Mesenchymal stem cell (in vitro differentiated cells and primary cell): ENCODE measurements at regions not wholly inside any gene's neighbourhood (a gene's known extent, or its start where the extent isn't known, plus 50 kb on each side); places are given as distances from the start of the nearest gene placed in this dataset.

Source experiments
- DNase-seq: peaks from one replicate; pipeline ENCODE4 v3.0.0-alpha.2; 2013
- H2AFZ ChIP-seq: one replicate; pipeline ENCODE4 v1.6.1; 2013; ENCODE audit warnings: low read depth, mild to moderate bottlenecking, control low read depth, inconsistent platforms, low read length, moderate library complexity
- H2AK5ac ChIP-seq: 2 replicates; pipeline ENCODE4 v1.6.1; 2013; ENCODE audit warnings: low read length, moderate library complexity, mild to moderate bottlenecking, inconsistent platforms; ENCODE audit not compliant: severe bottlenecking
- H2BK120ac ChIP-seq: one replicate; pipeline ENCODE4 v1.6.1; 2013; ENCODE audit warnings: low read depth, mild to moderate bottlenecking, inconsistent platforms, low read length, moderate library complexity
- H2BK12ac ChIP-seq, 2 experiments: one replicate each; pipeline ENCODE4 v1.6.1; 2013; ENCODE audit warnings: inconsistent platforms in 2 of 2, low read length in 2 of 2, mild to moderate bottlenecking in 2 of 2, moderate library complexity in 2 of 2, control low read depth in 1 of 2
- H2BK15ac ChIP-seq: one replicate; pipeline ENCODE4 v1.6.1; 2013; ENCODE audit warnings: mild to moderate bottlenecking, low read depth, inconsistent platforms; ENCODE audit not compliant: poor library complexity, severe bottlenecking
- H2BK5ac ChIP-seq: 2 replicates; pipeline ENCODE4 v1.6.1; 2013; ENCODE audit warnings: low read depth, mild to moderate bottlenecking, low read length, control low read depth, inconsistent platforms; ENCODE audit not compliant: poor library complexity, severe bottlenecking
- H3K14ac ChIP-seq, 2 experiments: one replicate each; pipeline ENCODE4 v1.6.1; 2013; ENCODE audit warnings: inconsistent platforms in 2 of 2, low read length in 2 of 2, control low read depth in 1 of 2, mild to moderate bottlenecking in 1 of 2, moderate library complexity in 1 of 2
- H3K18ac ChIP-seq, 2 experiments: one replicate each; pipeline ENCODE4 v1.6.1; 2013; ENCODE audit warnings: inconsistent platforms in 2 of 2, low read length in 2 of 2, control low read depth in 1 of 2, low read depth in 1 of 2, mild to moderate bottlenecking in 1 of 2
- H3K23ac ChIP-seq, 2 experiments: one replicate each; pipeline ENCODE4 v1.6.1; 2013; ENCODE audit warnings: inconsistent platforms in 2 of 2, low read length in 2 of 2, mild to moderate bottlenecking in 2 of 2, moderate library complexity in 2 of 2, control low read depth in 1 of 2
- H3K27ac ChIP-seq: 2 replicates; pipeline ENCODE4 v1.5.1; 2013; ENCODE audit warnings: mild to moderate bottlenecking, moderate library complexity, low read length, control low read depth, inconsistent platforms; ENCODE audit not compliant: poor library complexity, severe bottlenecking
- H3K27me3 ChIP-seq, 2 experiments: 2 replicates each; pipeline versions ENCODE4 v1.6.1 to v1.7.0; 2013; ENCODE audit warnings: low read length in 2 of 2, mild to moderate bottlenecking in 2 of 2, moderate library complexity in 2 of 2, control low read depth in 1 of 2, inconsistent platforms in 1 of 2; ENCODE audit not compliant: control insufficient read depth in 1 of 2, insufficient read depth in 1 of 2
- H3K36me3 ChIP-seq, 2 experiments: 2 replicates each; pipeline versions ENCODE4 v1.6.1 to v1.7.0; 2013; ENCODE audit warnings: low read length in 2 of 2, control low read depth in 1 of 2, inconsistent platforms in 1 of 2, low read depth in 1 of 2, mild to moderate bottlenecking in 1 of 2; ENCODE audit not compliant: insufficient read depth in 2 of 2, control insufficient read depth in 1 of 2
- H3K4ac ChIP-seq, 2 experiments: one replicate each; pipeline ENCODE4 v1.6.1; 2013; ENCODE audit warnings: inconsistent platforms in 2 of 2, low read length in 2 of 2, mild to moderate bottlenecking in 2 of 2, moderate library complexity in 2 of 2, control low read depth in 1 of 2, low read depth in 1 of 2
- H3K4me1 ChIP-seq: 2 replicates; pipeline ENCODE4 v1.6.1; 2013; ENCODE audit warnings: low read depth, low read length, control low read depth; ENCODE audit not compliant: control insufficient read depth, insufficient read depth
- H3K4me2 ChIP-seq: 2 replicates; pipeline ENCODE4 v1.6.1; 2013; ENCODE audit warnings: low read length, mild to moderate bottlenecking, inconsistent platforms; ENCODE audit not compliant: poor library complexity, severe bottlenecking
- H3K4me3 ChIP-seq, 2 experiments: 2 replicates each; pipeline versions ENCODE4 v1.5.1 to v1.7.0; 2013; ENCODE audit warnings: low read length in 2 of 2, mild to moderate bottlenecking in 2 of 2, control low read depth in 1 of 2, low read depth in 1 of 2; ENCODE audit not compliant: insufficient read depth in 1 of 2
- H3K79me1 ChIP-seq: replicated peaks from 2 replicates; pipeline ENCODE4 v1.6.1; 2013; ENCODE audit warnings: mild to moderate bottlenecking, control low read depth, low read length, inconsistent platforms; ENCODE audit not compliant: poor library complexity, severe bottlenecking
- H3K9ac ChIP-seq: 2 replicates; pipeline ENCODE4 v1.7.0; 2013; ENCODE audit warnings: mild to moderate bottlenecking, low read length, moderate library complexity
- H3K9me3 ChIP-seq: 2 replicates; pipeline ENCODE4 v1.7.0; 2013; ENCODE audit warnings: mild to moderate bottlenecking, low read length; ENCODE audit not compliant: control insufficient read depth
- H4K8ac ChIP-seq: one replicate; pipeline ENCODE4 v1.6.1; 2013; ENCODE audit warnings: inconsistent platforms, mild to moderate bottlenecking, low read length, moderate library complexity
- H4K91ac ChIP-seq: one replicate; pipeline ENCODE4 v1.6.1; 2013; ENCODE audit warnings: mild to moderate bottlenecking, low read length, inconsistent platforms
- WGBS: methylation state at CpG from one replicate; pipeline ENCODE4 v1.1.7; 2013; ENCODE audit warnings: mixed read lengths; 5-methylcytosine and 5-hydroxymethylcytosine counted together

- 98% methylated on average over 1 of the region's 1 CpG for WGBS
- Histone ChIP-seq H2BK12ac (no peak overlapping the region), H4K8ac (no peak overlapping the region), H3K79me1 (no peaks in the 10 kb centered on the region), H2BK15ac (no peak overlapping the region), H3K9ac (no peak overlapping the region), H2BK120ac (no peak overlapping the region), H3K4me3 (no peak overlapping the region), H3K4me1 (no peaks in the 10 kb centered on the region), H2AK5ac (peak overlapping the region; percentile 90), H3K27me3 (no peaks in the 10 kb centered on the region), H3K23ac (no peak overlapping the region), H3K18ac (no peak overlapping the region), H4K91ac (no peak overlapping the region), H2BK5ac (no peak overlapping the region), H3K14ac (no peak overlapping the region), H3K4ac (peak overlapping the region in 1 of 2 experiments; percentile 19), H3K27ac (peak overlapping the region; percentile 5), H3K4me2 (no peak overlapping the region), H3K36me3 (no peaks in the 10 kb centered on the region), H3K9me3 (peaks cover 10% of the 10 kb centered on the region), H2AFZ (no peak overlapping the region)
- peak; percentile 7 for DNase-seq
These were observed 192.3 kb upstream of the NT5C1B start for GRCh38 chr2:18781541-18782280.

- Histone ChIP-seq H3K18ac (no peak overlapping the region), H3K4me1 (no peaks in the 10 kb centered on the region), H2AFZ (no peak overlapping the region), H2BK12ac (no peak overlapping the region), H3K4me3 (no peak overlapping the region), H3K9me3 (no peaks in the 10 kb centered on the region), H3K27ac (no peak overlapping the region), H2BK120ac (no peak overlapping the region), H3K9ac (no peak overlapping the region), H3K4ac (no peak overlapping the region), H3K23ac (no peak overlapping the region), H2BK15ac (no peak overlapping the region), H3K27me3 (no peaks in the 10 kb centered on the region), H4K91ac (no peak overlapping the region), H2AK5ac (no peak overlapping the region), H3K4me2 (no peak overlapping the region), H3K36me3 (no peaks in the 10 kb centered on the region), H4K8ac (no peak overlapping the region), H3K79me1 (no peaks in the 10 kb centered on the region), H3K14ac (no peak overlapping the region), H2BK5ac (no peak overlapping the region)
- peak; percentile 18 for DNase-seq
- WGBS, result 13% methylated on average over 2 of the region's 2 CpGs
These were observed 188.0 kb upstream of the NT5C1B start for GRCh38 chr2:18777250-18777812.

DNA sequence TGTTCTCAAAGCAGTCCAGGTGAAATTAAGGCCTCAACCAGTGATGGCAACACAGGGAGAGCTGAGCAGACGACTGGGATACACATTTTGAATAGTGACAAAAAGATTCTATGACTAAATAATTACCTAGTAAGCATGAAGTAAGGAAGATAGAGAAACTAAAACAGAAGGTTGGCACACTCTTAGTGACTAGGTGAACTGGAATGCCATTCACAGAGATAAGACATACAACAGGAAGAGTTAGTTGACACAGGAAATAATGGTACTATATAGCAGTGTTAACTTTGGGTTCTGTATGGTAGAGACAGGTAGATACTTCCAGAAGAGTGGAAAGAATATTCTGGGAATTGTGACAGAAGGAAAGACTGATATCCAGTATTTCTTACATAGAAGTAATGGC is 181.8 kb upstream of the NT5C1B start:
- H3K9ac ChIP-seq, result no peak overlapping the region
- no peak overlapping the region for H2BK15ac ChIP-seq
- no peak for DNase-seq
- no peak overlapping the region for H2BK120ac ChIP-seq
- peaks cover 16% of the 10 kb centered on the region for H3K9me3 ChIP-seq
- no CpG with 5 or more reads among the region's 1 CpG for WGBS
- no peak overlapping the region for H4K8ac ChIP-seq
- H3K4me2 ChIP-seq, result no peak overlapping the region
- no peaks in the 10 kb centered on the region for H3K27me3 ChIP-seq
- H3K27ac ChIP-seq, result no peak overlapping the region
- H2AK5ac ChIP-seq, result no peak overlapping the region
- no peak overlapping the region for H2BK12ac ChIP-seq
- no peak overlapping the region for H3K4me3 ChIP-seq
- H3K4ac ChIP-seq, result no peak overlapping the region
- no peaks in the 10 kb centered on the region for H3K36me3 ChIP-seq
- no peak overlapping the region for H4K91ac ChIP-seq
- H3K18ac ChIP-seq, result no peak overlapping the region
- H2AFZ ChIP-seq, result no peak overlapping the region
- no peaks in the 10 kb centered on the region for H3K79me1 ChIP-seq
- H3K23ac ChIP-seq, result no peak overlapping the region
- no peak overlapping the region for H3K14ac ChIP-seq
- H3K4me1 ChIP-seq, result no peaks in the 10 kb centered on the region
- no peak overlapping the region for H2BK5ac ChIP-seq

GRCh38 chr2:18763338-18763737 is 174.0 kb upstream of the NT5C1B start:
- no peaks in the 10 kb centered on the region for H3K79me1 ChIP-seq
- H2AK5ac ChIP-seq, result no peak overlapping the region
- no peak overlapping the region for H3K4me2 ChIP-seq
- no peak overlapping the region for H3K4me3 ChIP-seq
- 57% methylated on average over 1 of the region's 1 CpG for WGBS
- H3K4me1 ChIP-seq, result no peaks in the 10 kb centered on the region
- H3K27ac ChIP-seq, result no peak overlapping the region
- H2BK12ac ChIP-seq, result no peak overlapping the region
- no peak overlapping the region for H2BK120ac ChIP-seq
- H3K9me3 ChIP-seq, result peaks cover 2% of the 10 kb centered on the region
- H3K27me3 ChIP-seq, result no peaks in the 10 kb centered on the region
- no peak overlapping the region for H2BK15ac ChIP-seq
- H3K9ac ChIP-seq, result no peak overlapping the region
- DNase-seq, result peak; percentile 27
- no peak overlapping the region for H2BK5ac ChIP-seq
- H4K8ac ChIP-seq, result no peak overlapping the region
- H4K91ac ChIP-seq, result no peak overlapping the region
- no peak overlapping the region for H3K23ac ChIP-seq
- no peak overlapping the region for H3K14ac ChIP-seq
- no peak overlapping the region for H3K4ac ChIP-seq
- no peak overlapping the region for H2AFZ ChIP-seq
- H3K18ac ChIP-seq, result no peak overlapping the region
- no peaks in the 10 kb centered on the region for H3K36me3 ChIP-seq
